NCI-H446 treated with DMSO at 0.1 percent for 48 hours (cell line): ENCODE measurements at regions not wholly inside any gene's neighbourhood (a gene's known extent, or its start where the extent isn't known, plus 50 kb on each side); places are given as distances from the start of the nearest gene placed in this dataset.

Source experiments
- DNase-seq: peaks from one replicate; lab custom pipeline; 2025; lab: John Stamatoyannopoulos, UW

DNA sequence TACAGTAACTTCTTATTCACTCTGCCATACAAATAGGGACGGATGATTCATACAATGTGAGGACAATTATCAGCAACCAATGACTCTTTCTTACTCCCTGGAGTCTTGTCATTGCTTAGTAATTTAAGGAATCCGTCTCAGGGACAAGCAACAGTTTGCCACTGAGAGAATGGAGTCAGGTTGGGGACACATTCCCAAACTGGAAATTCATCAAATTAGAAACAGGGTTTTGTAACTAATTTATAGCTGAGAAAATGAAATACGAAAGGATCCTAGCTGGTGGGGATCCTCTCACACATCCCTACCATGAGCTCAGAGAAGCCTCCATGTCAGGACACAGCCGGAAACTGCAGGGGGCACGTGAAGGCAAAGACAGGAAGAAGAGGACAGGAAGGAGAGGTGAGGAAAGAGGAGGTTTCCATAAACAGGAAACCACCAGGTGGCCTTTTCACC, 50.4 kb upstream of the KDR start:
- no peak for DNase-seq

DNA sequence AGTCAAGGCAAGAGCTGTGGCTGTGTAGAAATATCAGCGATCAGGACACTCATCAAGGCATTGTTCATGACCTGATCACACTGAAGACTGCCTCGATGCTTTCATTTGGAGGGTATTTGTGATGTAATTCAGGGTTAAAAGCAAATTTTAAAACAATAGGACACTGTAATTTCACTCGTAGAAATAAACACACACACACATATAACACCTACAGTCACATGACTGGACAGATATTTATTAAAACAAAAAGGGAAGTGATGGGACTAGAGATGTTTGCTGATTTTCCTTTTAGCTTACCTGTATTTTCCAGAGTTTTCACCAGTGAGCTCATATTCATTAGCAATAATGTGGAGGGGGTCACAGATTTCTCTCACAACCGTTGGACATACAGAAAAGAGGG, 51.1 kb upstream of the KDR start:
- no peak for DNase-seq

DNA sequence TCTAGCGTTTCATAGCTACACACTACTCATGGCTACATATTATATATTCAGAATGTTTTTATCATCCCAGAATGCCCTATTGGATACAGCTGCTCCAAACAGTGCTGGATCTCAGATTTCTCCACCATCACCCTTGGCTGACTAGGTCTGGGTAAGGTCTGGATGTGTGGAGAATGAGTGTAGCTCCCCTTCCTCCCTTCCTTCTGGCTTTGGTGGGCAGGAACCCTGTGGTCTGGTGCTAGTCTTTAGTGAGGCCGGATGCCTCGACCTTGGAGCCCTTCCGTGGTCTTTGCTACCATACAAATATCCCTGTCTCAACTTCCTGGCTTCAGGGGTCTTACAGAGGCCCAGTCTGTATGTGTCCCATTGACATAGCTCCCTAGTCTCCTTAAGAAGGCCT, 52.1 kb upstream of the KDR start:
- DNase-seq, result no peak

DNA sequence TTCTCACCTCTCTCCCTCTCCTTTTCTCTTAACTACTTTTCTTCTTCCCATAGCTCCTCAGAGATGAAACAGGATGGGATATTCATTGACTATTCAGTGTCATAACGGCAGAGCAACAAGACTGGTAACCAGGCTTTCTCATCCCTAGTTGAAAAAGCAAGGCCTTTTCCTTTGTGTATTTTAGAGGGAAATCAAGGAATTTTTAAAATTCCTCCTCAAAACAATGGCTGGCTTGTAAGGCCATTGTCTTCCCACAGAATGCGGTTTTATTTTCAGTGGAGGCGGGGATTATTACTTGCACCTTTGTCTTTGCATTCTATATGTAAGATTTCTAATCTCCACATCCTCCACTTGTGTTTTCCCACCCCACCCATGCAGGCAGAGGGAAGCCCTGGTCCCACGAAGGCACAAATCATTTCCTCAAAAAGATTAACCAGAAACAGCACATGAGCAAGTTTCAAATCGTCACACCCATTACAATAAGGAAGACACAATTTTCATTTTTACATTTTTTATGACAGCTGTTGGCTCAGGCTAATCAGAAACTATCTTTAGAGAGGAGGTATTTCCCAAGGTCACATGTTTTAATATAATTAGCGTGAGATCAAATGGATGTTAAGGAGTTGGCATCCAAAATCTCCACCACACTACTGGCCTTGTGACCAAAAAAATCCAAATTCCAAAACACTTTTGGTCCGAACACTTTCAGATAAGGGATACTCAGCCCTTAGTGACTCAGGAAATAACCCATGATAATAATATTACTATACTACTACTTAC, 53.0 kb upstream of the KDR start:
- no peak for DNase-seq

DNA sequence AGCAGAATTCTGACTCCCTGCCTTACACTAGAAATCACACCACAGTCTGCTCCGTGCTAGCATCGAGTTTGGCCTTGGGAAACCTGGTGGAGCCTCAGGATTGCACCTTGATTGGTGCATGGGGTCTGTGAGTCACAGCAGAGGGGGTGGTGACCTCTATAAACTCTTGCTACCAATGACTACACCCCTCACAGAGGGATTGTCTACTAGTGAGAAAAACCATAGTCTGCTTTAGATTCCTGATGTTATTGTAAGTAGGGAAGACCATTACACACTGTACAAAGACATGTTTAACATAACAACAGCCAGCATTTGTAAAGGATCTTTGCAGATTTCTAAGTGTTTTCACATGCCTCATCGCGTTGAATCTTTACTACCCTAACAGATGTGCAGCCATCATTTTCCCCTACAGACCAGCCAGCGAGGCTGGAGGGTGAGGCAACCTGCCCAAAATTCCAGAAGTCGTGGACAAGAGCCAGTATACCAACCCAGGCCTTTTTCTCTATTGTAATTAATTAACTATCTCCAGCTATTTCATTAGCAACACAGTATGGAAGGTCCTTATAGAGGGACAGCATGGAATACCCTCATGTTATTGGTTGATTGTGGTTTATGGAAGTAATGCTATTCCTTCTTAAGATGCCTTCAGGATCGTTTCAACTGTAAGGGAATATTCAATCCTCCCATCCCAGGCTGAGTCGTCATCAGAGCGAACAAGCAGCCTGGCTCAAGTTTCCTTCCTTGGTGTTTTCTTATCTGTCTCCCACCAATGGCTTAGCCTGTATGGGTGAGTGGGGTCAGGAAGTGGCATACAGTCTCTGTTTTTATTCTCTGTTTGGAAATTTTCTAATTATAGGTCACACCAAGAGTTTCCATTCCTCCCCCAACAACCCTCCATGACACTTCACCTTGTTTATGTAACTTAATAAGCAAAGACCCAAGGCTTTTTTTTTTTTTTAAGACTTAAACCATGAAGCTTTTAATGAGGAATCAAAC, 55.9 kb upstream of the KDR start:
- no peak for DNase-seq

DNA sequence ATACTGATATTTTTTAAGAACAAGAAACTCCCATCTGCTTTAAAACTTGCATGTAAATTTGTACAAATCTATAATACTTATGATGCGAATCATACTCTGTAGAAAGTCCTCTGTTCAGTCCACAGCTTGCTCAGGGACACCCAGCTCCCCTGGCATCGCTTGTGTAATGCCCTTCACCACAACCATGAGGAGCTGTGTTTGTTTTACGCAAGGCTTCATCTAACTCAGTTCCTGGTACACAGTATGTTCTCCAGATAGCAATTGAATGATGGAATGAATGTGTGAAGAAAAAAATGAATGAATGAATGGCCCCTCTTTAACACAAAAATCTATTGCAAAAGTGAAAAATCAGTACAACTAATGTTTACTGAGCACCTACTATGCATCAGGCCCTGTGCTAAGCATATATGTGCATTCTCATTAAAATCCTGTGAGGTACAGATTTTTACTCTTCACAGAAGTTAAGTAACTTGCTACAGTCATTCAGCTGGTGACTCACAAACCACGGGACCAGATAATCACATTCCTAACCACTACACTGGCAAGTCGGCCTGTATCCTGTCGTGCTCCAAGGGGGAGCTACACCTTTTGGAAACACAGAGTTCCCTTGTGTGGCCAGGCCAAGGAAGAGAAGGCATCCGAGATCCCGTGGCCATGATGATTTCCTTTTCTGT, 58.7 kb upstream of the KDR start:
- no peak for DNase-seq

DNA sequence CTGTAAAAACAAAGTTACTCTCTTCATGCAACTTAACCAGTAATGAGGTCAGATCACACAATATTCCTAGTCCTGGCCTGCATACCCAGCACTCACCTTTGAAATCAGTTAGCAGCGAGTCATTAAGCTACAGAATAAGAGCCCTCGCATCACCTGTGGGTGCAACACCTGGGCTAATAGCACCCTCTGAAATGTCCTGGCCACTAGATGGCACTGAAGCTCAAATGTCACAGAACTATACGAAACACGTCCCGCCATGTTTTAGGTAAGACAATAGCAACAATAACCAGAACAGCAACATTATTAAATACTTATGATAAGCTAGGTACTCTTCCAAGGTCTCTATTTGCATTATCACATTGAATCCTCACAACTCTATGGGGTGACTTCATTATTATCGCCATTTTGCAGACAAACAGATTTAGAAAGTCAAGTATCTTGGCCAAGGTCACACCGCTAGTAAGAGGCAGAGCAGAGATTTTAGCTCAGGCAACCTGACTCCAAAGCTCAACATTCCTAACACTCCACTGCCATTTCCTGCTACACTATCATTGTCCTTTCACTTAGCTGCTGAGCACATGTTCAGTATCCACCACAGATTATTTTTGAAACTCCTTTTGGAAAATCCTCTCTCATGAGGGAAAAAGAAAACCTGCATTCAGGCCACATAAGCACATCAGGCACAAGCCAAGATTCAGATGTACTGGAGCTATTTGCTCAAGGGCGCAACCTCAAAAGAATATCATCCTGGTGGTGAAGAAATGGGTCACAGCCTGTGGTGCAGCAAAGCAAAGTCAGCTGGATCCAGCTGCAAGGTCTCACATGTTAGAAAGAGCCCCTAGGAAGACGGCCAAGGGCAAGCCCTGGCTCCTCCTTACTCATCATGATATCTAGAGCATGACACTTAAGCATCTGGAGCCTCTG, 59.5 kb upstream of the KDR start:
- no peak for DNase-seq

DNA sequence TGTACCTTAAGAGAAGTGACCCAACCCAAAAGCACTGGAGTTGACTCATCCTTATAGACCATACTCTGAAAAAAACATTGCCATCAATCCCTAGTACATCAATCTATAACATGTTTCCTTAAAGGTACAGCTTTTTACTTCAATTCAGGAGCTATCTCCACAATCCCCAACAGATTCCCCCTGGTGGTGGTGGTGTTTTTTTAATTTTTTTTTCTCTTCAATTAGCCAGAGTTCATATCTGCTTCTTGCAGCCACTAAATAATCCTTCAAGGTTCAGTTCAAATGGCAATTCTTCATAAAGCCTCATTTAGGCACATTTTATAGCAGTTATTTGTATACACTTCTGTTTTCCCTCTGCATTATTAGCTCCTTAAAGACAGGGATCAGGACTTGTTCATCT, 60.7 kb upstream of the KDR start:
- no peak for DNase-seq

DNA sequence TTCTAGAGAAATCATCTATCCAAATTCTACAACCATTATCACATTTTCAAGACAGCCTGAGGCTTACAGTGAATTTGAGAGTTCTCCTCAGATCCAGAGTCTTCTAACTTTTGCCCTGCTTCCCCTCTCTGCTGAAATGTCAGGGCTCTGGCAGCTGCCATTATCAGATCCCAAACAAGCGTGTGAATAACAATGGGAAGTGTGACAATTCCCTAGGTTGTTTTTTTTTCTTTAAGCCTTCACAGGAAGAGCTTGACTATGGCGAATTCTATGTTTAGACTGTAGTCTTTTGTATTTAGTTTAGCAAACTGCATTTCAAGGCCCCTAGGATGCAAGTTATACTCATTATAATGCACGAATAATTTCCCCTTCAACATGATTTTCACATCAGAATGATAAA, 61.3 kb upstream of the KDR start:
- no peak for DNase-seq

DNA sequence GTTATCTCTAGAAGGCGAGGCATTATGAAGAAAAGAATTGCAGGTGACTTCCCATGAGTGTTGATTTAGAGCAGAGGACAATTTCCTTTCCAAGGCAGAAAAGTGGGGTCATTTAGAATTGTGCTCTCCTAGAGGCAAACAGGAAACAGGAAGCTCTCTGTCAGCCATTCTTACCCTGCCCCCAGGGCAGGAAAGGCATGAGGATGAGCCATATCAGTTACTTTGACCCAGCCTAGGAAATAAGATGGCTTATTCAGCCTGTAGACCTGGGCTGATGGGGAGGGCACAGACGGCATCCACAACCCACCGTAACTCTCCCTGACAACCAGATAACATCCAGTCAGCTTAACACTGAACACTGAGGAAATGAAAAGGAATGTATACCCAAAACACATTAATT, 88.8 kb upstream of the KDR start:
- DNase-seq, result no peak

DNA sequence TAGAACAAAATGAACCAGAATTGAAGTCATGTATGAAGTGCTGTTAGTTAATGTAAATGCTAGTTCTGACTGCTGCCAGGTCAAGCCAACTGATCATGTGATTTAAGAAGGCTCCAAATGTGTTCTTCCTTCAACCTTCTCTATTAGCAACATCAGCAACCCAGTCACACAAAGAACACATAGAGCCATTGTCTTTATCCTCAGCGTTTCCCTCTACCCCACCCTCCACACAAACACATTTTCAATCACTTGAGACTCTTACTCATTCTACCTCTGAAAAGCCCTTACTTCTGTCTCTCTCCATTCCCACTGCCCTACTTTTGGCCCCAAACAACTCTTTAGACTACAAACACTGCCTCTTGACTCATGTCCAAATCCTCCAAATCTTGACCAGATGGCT, 89.7 kb upstream of the KDR start:
- DNase-seq, result no peak

DNA sequence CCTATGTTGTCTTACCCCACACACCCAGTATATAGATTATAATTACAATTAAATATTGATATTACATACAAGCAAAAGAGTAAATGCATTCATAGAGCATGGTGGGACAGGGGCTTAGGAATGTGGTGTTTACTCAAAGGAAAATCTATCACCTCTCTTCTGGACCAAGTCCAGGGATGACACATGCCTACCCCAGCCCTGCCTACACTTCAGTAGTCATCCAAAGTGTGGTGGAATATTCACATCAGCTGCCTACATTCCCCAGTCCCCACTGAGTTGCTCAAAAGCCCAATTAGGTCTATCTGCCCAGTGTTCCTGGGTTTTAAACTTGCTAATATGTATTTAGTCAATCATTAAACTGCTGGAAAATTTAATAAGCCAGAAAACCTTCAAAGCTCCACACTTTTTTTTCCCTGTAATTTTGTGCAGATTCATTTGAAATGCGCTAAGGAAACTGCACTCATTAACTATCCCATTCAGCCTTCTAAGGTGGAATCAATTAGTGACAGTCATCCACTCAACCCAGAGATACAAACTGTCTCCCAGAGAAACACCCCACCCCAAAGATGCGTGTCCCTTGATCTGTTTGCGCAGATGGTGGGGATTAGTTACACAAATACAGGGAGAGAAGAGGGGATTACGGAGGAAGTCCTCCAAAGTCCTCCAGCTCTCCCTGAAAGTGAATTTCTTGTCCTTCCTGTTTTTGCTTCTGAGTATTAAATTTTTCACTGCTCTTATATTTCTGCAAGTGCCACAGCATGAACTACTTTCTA, 91.7 kb upstream of the KDR start:
- no peak for DNase-seq

DNA sequence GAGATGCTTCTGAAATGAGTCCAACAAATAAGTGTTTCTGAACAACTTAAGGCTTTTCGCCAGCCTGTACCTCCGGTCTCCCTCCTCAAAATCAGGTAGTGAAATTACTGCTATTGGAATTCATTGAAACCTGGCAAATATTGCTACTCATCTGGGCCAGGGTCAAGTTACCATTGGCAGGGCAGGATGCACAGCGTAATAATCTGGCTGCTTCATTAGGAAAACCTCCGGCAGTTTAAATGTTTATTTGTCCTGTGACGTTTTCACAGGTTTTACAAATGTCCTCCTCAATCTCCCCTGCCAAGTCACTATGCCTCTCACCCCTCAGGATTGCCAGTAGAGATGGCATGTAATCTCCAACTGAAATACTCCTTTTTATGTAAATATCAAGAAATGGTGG, 92.6 kb upstream of the KDR start:
- no peak for DNase-seq

DNA sequence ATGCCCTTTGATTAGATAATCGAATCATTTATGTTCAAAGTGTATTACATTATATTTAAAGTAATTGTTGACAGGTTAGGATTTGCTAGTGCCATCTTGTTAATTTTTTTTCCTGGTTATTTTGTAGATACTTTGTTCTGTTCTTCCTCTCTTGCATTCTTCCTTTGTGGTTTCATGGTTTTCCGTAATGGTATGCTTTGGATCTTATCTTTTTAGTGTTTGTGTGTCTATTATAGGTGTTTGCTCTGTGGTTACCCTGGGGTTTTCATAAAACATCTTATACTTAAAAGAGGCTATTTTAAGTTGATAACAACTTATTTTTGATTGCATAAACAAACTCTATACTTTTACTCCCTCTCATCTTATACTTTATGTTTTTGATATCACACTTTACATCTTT, 108.2 kb upstream of the SRD5A3 start:
- DNase-seq, result no peak

DNA sequence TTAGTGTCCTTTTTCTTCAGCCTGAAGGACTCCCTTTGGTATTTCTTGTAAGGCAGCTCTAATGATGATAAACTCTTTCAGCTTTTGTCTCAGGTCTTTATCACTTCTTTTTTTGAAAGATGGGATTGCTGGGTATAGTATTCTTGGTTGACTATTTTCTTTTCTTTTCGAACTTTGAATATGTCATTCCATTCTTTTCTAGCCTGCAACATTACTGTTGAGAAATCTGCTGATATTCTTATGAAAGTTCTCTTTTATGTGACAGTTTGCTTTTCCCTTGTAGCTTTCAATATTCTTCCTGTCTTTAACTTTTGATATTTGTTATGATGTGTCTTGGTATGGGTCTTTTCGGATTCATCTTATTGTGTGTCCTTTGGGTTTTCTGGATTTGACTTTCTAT, 107.6 kb upstream of the SRD5A3 start:
- DNase-seq, result no peak

DNA sequence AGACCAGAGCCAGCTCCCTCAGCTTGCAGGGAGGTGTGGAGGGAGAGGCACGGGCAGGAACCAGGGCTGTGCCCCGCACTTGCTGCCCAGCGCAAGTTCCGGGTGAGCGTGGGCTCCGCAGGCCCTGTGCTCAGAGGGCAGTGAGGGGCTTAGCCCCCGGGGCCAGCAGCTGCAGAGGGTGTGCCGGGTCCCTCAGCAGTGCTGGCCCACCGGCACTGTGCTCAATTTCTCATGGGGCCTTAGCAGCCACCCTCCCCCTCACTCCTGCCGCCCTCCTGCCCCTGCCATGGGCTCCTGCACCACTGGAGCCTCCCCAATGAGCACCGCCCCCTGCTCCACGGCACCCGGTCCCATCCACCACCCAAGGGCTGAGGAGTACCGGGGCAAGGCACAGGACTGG, 104.6 kb upstream of the SRD5A3 start:
- DNase-seq, result no peak

DNA sequence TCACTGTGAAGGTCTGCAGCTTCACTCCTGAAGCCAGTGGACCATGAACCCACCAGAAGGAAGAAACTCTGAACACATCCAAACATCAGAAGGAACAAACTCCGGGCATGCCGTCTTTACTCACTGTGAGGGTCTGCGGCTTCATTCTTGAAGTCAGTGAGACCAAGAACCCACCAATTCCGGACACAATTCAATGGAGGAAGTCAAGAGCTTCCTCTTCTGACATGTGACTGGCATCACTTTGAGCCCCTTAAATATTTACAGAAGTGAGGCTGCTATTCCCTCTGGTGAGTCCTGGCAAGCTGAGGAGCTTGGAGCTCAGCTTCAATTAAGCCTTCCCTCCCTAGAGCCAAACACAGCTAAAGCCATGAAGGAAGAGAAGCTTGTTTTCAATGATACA, 103.5 kb upstream of the SRD5A3 start:
- DNase-seq, result no peak

DNA sequence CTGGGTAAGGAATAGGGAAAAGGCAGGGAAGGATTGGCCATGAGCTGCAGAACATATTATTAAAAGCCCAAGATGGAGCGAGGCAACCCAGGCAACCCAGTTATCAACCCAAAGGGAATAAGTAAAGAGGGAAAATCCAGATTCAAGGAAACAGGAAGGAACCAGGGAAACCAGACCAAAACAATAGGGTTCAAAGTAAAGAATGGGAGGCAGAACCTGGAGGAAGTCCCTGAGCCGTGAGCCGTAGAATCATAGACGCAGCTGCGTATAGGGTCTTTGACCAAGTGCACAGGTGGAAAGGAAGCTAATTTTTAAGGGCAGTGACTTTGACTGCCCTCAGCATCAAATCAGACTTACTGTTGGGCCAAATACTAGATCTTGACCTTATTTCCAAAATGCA, 98.5 kb upstream of the SRD5A3 start:
- DNase-seq, result no peak

DNA sequence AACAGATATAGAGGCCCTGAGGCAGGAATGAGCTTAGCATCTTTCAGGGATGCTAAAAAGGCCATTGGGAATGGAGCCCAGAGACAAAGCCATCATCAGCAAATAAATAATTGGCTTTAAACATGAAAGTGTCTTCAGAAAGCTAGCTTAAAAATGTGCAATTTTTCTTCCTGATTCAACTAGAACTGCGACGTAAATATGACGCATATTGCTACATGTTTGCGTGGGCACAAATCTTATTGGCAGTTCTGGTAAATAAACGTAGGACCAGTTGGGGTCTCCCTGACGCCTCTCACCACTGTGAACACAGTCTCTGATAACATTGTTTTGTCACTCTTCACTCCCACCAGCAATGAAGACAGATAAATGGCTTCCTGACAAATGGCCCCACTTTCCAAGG, 97.3 kb upstream of the SRD5A3 start:
- DNase-seq, result no peak

DNA sequence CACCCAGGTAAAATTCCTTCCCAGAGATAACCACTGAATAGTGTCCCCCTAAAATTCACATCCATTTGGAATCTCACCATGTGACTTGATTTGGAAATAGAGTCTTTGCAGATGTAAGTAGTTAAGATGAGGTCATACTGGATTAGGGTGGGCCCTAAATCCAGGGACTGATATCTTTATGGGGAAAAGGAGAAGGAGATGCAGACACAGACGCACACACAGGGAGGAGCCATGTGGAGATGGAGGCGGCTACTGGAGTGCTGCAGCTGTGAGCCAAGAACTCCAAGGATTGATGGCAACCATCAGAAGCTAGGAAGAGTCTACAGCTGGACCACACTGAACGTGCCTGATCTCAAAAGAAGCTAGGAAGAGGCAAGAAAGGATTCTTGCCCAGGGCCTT, 96.6 kb upstream of the SRD5A3 start:
- no peak for DNase-seq

DNA sequence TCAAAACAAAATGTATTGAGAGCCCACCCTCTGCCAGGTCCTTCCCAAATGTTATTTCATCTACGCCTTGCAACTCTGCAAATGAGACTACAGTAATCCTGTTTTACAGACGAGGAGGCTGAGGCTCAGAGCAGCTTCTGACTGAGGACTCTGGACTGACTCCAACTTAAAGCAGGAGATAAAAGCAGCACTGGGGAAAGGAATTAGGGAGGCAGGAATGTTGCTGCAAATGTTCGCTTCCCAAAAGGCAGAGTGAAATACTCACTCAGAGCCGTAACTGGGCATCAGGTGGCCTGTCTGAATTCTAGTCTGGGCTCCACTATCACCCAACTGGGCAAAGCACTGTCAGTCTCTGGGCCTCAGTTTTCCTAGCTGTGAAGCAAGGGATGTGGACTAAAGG, 94.7 kb upstream of the SRD5A3 start:
- no peak for DNase-seq
